Osteoblast (primary cell): ENCODE measurements at regions not wholly inside any gene's neighbourhood (a gene's known extent, or its start where the extent isn't known, plus 50 kb on each side); places are given as distances from the start of the nearest gene placed in this dataset.

Experiments
- DNase-seq: peaks from one replicate; pipeline ENCODE4 v3.0.0; 2011; ENCODE audit warnings: low spot score, mixed read lengths; ENCODE audit not compliant: insufficient read length; ENCODE audit errors: missing footprints
- H2AFZ ChIP-seq: 2 replicates; pipeline ENCODE4 v1.6.0; 2011; ENCODE audit warnings: mild to moderate bottlenecking, low read length
- H3K27ac ChIP-seq: 2 replicates; pipeline ENCODE4 v1.5.1; 2011; ENCODE audit warnings: mild to moderate bottlenecking, low read depth, low read length, moderate library complexity
- H3K27me3 ChIP-seq: 2 replicates; pipeline ENCODE4 v1.6.0; 2012; ENCODE audit warnings: mild to moderate bottlenecking, control low read depth, inconsistent platforms, low read length, moderate library complexity; ENCODE audit not compliant: insufficient read depth
- H3K36me3 ChIP-seq: 2 replicates; pipeline ENCODE4 v1.5.1; 2011; ENCODE audit warnings: mild to moderate bottlenecking, low read length, control low read depth, moderate library complexity; ENCODE audit not compliant: insufficient read depth
- H3K4me1 ChIP-seq: 2 replicates; pipeline ENCODE4 v1.5.1; 2011; ENCODE audit warnings: mild to moderate bottlenecking, low read length, control low read depth, moderate library complexity; ENCODE audit not compliant: insufficient read depth
- H3K4me2 ChIP-seq: 2 replicates; pipeline ENCODE4 v1.6.0; 2011; ENCODE audit warnings: mild to moderate bottlenecking, low read length; ENCODE audit not compliant: insufficient read depth
- H3K4me3 ChIP-seq: fragments of 200-600 bp; sonication (generic); 3 replicates; pipeline ENCODE4 v1.5.1; 2012; ENCODE audit warnings: mild to moderate bottlenecking, low read length, inconsistent platforms; ENCODE audit not compliant: insufficient read depth
- H3K79me2 ChIP-seq: 2 replicates; pipeline ENCODE4 v1.6.0; 2012; ENCODE audit warnings: mild to moderate bottlenecking, low read length, control low read depth, inconsistent platforms; ENCODE audit not compliant: insufficient read depth
- H3K9me3 ChIP-seq: 2 replicates; pipeline ENCODE4 v1.5.1; 2011; ENCODE audit warnings: low read depth, low read length, control low read depth
- H4K20me1 ChIP-seq: 2 replicates; pipeline ENCODE4 v1.6.0; 2012; ENCODE audit warnings: mild to moderate bottlenecking, low read length, control low read depth; ENCODE audit not compliant: insufficient read depth
- CTCF ChIP-seq: IDR thresholded peaks from 2 replicates; pipeline ENCODE4 v1.5.1; 2011; ENCODE audit warnings: mild to moderate bottlenecking, low read depth, low read length, moderate library complexity; ENCODE audit errors: extremely low read depth

DNA sequence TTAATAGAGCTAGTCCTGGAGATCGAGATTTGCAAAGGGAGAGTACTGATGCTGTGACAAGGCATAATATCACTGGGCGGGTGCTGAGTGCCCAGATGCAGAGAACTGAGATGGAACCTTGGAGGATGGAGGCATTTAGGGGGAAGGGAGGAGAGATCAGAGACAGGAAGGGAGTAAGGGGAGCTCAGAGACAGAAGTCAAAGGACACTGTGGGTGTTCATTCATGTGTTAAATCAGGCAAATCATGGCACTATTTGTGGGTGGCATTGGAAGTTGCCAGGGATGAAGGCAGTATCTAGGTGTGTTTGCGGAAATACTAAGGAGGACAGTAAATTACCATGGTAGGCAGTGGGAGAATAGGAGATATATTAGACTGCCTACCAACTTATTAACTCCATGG is 135.0 kb downstream of the RBM46 start:
- H3K9me3 ChIP-seq, result no peaks in the 10 kb centered on the region
- H3K4me2 ChIP-seq, result no peak overlapping the region
- H3K27me3 ChIP-seq, result no peaks in the 10 kb centered on the region
- H4K20me1 ChIP-seq, result no peaks in the 10 kb centered on the region
- no peaks in the 10 kb centered on the region for H3K79me2 ChIP-seq
- no peak overlapping the region for H2AFZ ChIP-seq
- no peak for TF ChIP-seq CTCF
- H3K4me3 ChIP-seq, result no peak overlapping the region
- no peak for DNase-seq
- H3K4me1 ChIP-seq, result no peaks in the 10 kb centered on the region
- H3K27ac ChIP-seq, result no peak overlapping the region
- H3K36me3 ChIP-seq, result no peaks in the 10 kb centered on the region

- TF ChIP-seq CTCF, result no peak
- no peaks in the 10 kb centered on the region for H3K27me3 ChIP-seq
- no peaks in the 10 kb centered on the region for H3K36me3 ChIP-seq
Observed at GRCh38 chr4:154927126-154927680, 146.1 kb downstream of the RBM46 start.

GRCh38 chr4:154928640-154929257 is 147.7 kb downstream of the RBM46 start:
- H3K9me3 ChIP-seq, result no peaks in the 10 kb centered on the region
- no peak overlapping the region for H3K4me3 ChIP-seq
- H4K20me1 ChIP-seq, result no peaks in the 10 kb centered on the region
- no peaks in the 10 kb centered on the region for H3K36me3 ChIP-seq
- H2AFZ ChIP-seq, result no peak overlapping the region
- no peak overlapping the region for H3K27ac ChIP-seq
- H3K27me3 ChIP-seq, result no peaks in the 10 kb centered on the region
- TF ChIP-seq CTCF, result peak; percentile 62
- H3K79me2 ChIP-seq, result no peaks in the 10 kb centered on the region
- no peak overlapping the region for H3K4me2 ChIP-seq
- DNase-seq, result no peak
- H3K4me1 ChIP-seq, result no peaks in the 10 kb centered on the region

More at GRCh38 chr4:154927126-154927680, 146.1 kb downstream of the RBM46 start:
- H3K4me1 ChIP-seq, result no peaks in the 10 kb centered on the region
- H3K9me3 ChIP-seq, result no peaks in the 10 kb centered on the region
- H3K4me3 ChIP-seq, result no peak overlapping the region
- no peaks in the 10 kb centered on the region for H3K79me2 ChIP-seq
- H3K27ac ChIP-seq, result no peak overlapping the region
- H2AFZ ChIP-seq, result no peak overlapping the region
- no peak for DNase-seq
- H4K20me1 ChIP-seq, result no peaks in the 10 kb centered on the region
- H3K4me2 ChIP-seq, result no peak overlapping the region

DNA sequence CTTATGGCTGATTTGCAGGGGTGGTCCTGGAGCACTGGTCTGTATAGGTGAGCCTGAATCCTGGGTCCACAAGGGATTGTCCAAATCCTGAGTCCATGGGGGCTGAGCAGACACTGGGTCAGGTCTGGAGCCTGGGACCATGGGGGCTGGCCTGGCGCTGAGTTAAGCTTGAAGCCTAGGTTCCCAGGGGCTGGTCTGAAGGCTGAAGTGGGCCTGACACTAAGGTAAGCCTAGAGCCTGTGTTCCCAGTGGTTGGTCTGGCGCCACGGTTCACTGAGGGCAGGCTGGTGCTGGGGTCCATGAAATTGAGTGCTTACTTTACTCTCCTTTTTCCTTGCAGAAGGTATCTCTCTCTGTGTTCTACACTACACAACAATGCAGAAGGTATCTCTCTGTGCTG is 155.8 kb downstream of the RBM46 start:
- no peak overlapping the region for H3K4me3 ChIP-seq

More for the DNA sequence above, 155.8 kb downstream of the RBM46 start:
- no peak overlapping the region for H3K4me2 ChIP-seq
- no peaks in the 10 kb centered on the region for H3K27me3 ChIP-seq
- H3K4me1 ChIP-seq, result no peaks in the 10 kb centered on the region
- H3K36me3 ChIP-seq, result no peaks in the 10 kb centered on the region
- H4K20me1 ChIP-seq, result no peaks in the 10 kb centered on the region
- DNase-seq, result no peak
- H3K79me2 ChIP-seq, result no peaks in the 10 kb centered on the region
- H3K27ac ChIP-seq, result no peak overlapping the region
- H3K9me3 ChIP-seq, result no peaks in the 10 kb centered on the region
- TF ChIP-seq CTCF, result no peak
- H2AFZ ChIP-seq, result no peak overlapping the region
